H1 (cell line): ENCODE measurements at regions not wholly inside any gene's neighbourhood (a gene's known extent, or its start where the extent isn't known, plus 50 kb on each side); places are given as distances from the start of the nearest gene placed in this dataset.

Source experiments
- CTCF ChIA-PET: fragments of 300-600 bp; sonication (Branson Sonifier 250); formaldehyde crosslinking; loops from one replicate; lab custom pipeline; 2021; ENCODE audit not compliant: partially characterized antibody; lab: Charles Lee
- POLR2A ChIA-PET: fragments of 300-600 bp; sonication (Branson Sonifier 250); formaldehyde crosslinking; loops from one replicate; lab custom pipeline; 2021; ENCODE audit warnings: inconsistent platforms; ENCODE audit not compliant: partially characterized antibody; lab: Charles Lee
- DNase-seq, 2 experiments: peaks; one replicate each; pipeline versions ENCODE4 v3.0.0 to v3.0.0-alpha.2; 2010 to 2022; ENCODE audit warnings: low spot score in 2 of 2, low read depth in 1 of 2, mixed read lengths in 1 of 2
- FAIRE-seq: peaks from 2 replicates; lab custom pipeline; 2011; peaks lifted over from hg19 to GRCh38; lab: Jason Lieb, UNC
- H2AFZ ChIP-seq: 2 replicates; pipeline ENCODE4 v1.8.1; 2012; ENCODE audit warnings: low read length, inconsistent platforms
- H2AK5ac ChIP-seq: 2 replicates; pipeline ENCODE4 v1.6.1; 2013; ENCODE audit warnings: low read depth, low read length
- H2BK120ac ChIP-seq: replicated peaks from 2 replicates; pipeline ENCODE3; 2013; ENCODE audit warnings: low read depth, low read length, inconsistent platforms
- H2BK12ac ChIP-seq: 2 replicates; pipeline ENCODE4 v1.6.1; 2013; ENCODE audit warnings: low read depth, low read length
- H2BK15ac ChIP-seq: 2 replicates; pipeline ENCODE4 v1.6.1; 2013; ENCODE audit warnings: low read length
- H2BK20ac ChIP-seq: 2 replicates; pipeline ENCODE4 v1.6.1; 2013; ENCODE audit warnings: low read length
- H2BK5ac ChIP-seq: 2 replicates; pipeline ENCODE4 v1.6.1; 2013; ENCODE audit warnings: low read depth, low read length
- H3K14ac ChIP-seq: 2 replicates; pipeline ENCODE4 v1.6.1; 2013; ENCODE audit warnings: inconsistent platforms; ENCODE audit not compliant: insufficient read length
- H3K18ac ChIP-seq: 2 replicates; pipeline ENCODE4 v1.6.1; 2013; ENCODE audit warnings: low read length; ENCODE audit errors: extremely low read depth
- H3K23ac ChIP-seq: 2 replicates; pipeline ENCODE4 v1.6.1; 2013; ENCODE audit warnings: inconsistent platforms; ENCODE audit not compliant: insufficient read length
- H3K23me2 ChIP-seq: 2 replicates; pipeline ENCODE4 v1.6.1; 2013; ENCODE audit warnings: low read depth, low read length
- H3K27ac ChIP-seq: 2 replicates; pipeline ENCODE4 v1.6.1; 2011; ENCODE audit warnings: low read depth, low read length, inconsistent platforms
- H3K27me3 ChIP-seq, 4 experiments: replicated peaks in 1 of 4; 1 replicate in 1 of 4; 2 replicates in 3 of 4; pipeline versions ENCODE4 v1.6.1 to v1.8.1; 2011 to 2013; ENCODE audit warnings: low read length in 3 of 4, mild to moderate bottlenecking in 3 of 4, inconsistent platforms in 2 of 4, mixed read lengths in 2 of 4, moderate library complexity in 1 of 4; ENCODE audit not compliant: control insufficient read depth in 3 of 4, insufficient read depth in 3 of 4; ENCODE audit errors: extremely low read depth in 1 of 4
- H3K36me3 ChIP-seq, 4 experiments: 2 replicates each; pipeline versions ENCODE4 v1.6.1 to v1.8.1; 2011 to 2013; ENCODE audit warnings: mild to moderate bottlenecking in 4 of 4, low read length in 3 of 4, moderate library complexity in 2 of 4, control low read depth in 1 of 4, inconsistent platforms in 1 of 4; ENCODE audit not compliant: insufficient read depth in 4 of 4, control insufficient read depth in 2 of 4
- H3K4ac ChIP-seq: replicated peaks from 2 replicates; pipeline ENCODE3; 2013; ENCODE audit warnings: low read length, low read depth, mixed read lengths, inconsistent platforms; ENCODE audit not compliant: insufficient read length
- H3K4me1 ChIP-seq, 4 experiments: replicated peaks in 1 of 4; 1 replicate in 1 of 4; 2 replicates in 3 of 4; pipeline versions ENCODE4 v1.6.1 to v1.8.1; 2011 to 2013; ENCODE audit warnings: low read length in 3 of 4, inconsistent platforms in 2 of 4, mixed read lengths in 1 of 4; ENCODE audit not compliant: insufficient read depth in 4 of 4, control insufficient read depth in 3 of 4
- H3K4me2 ChIP-seq, 2 experiments: 2 replicates each; pipeline versions ENCODE4 v1.6.1 to v1.8.1; 2011 to 2013; ENCODE audit warnings: low read depth in 2 of 2, low read length in 2 of 2, control low read depth in 1 of 2, inconsistent platforms in 1 of 2, mild to moderate bottlenecking in 1 of 2; ENCODE audit not compliant: insufficient read depth in 1 of 2
- H3K4me3 ChIP-seq, 4 experiments: fragments of 200-600, 300-600 bp in 1 of 4; sonication (generic), shearing (Covaris generic), sonication (Bioruptor Twin) in 1 of 4; 2 replicates each; pipeline versions ENCODE4 v1.5.1 to v1.8.1; 2011 to 2016; ENCODE audit warnings: low read length in 4 of 4, low read depth in 3 of 4, control low read depth in 2 of 4, inconsistent platforms in 2 of 4, mild to moderate bottlenecking in 2 of 4, mixed read lengths in 1 of 4, moderate library complexity in 1 of 4; ENCODE audit not compliant: insufficient read depth in 2 of 4; ENCODE audit errors: extremely low read depth in 1 of 4
- H3K56ac ChIP-seq: replicated peaks from 2 replicates; pipeline ENCODE3; 2013; ENCODE audit warnings: low read depth, mild to moderate bottlenecking, mixed read lengths, low read length, inconsistent platforms; ENCODE audit not compliant: insufficient read length
- H3K79me1 ChIP-seq: 2 replicates; pipeline ENCODE4 v1.6.1; 2013; ENCODE audit warnings: low read depth, low read length, control low read depth
- H3K79me2 ChIP-seq, 2 experiments: 2 replicates each; pipeline versions ENCODE4 v1.6.1 to v1.8.1; 2012 to 2013; ENCODE audit warnings: low read length in 2 of 2, mild to moderate bottlenecking in 2 of 2, inconsistent platforms in 1 of 2; ENCODE audit not compliant: insufficient read depth in 2 of 2, control insufficient read depth in 1 of 2
- H3K9ac ChIP-seq, 4 experiments: replicated peaks in 1 of 4; 1 replicate in 1 of 4; 2 replicates in 3 of 4; pipeline versions ENCODE4 v1.6.1 to v1.8.1; 2011 to 2013; ENCODE audit warnings: low read depth in 3 of 4, low read length in 3 of 4, control low read depth in 2 of 4, mild to moderate bottlenecking in 2 of 4, moderate library complexity in 2 of 4, inconsistent platforms in 1 of 4; ENCODE audit errors: extremely low read depth in 1 of 4
- H3K9me3 ChIP-seq, 2 experiments: 2 replicates each; pipeline versions ENCODE4 v1.6.1 to v1.8.1; 2012 to 2013; ENCODE audit warnings: mild to moderate bottlenecking in 2 of 2, moderate library complexity in 2 of 2, control low read depth in 1 of 2, inconsistent platforms in 1 of 2, low read depth in 1 of 2, low read length in 1 of 2, mixed read lengths in 1 of 2; ENCODE audit not compliant: insufficient read depth in 2 of 2
- H4K20me1 ChIP-seq, 2 experiments: replicated peaks in 1 of 2; 2 replicates each; pipeline versions ENCODE3 to v1.8.1; 2011 to 2013; ENCODE audit warnings: inconsistent platforms in 2 of 2, low read length in 2 of 2, mild to moderate bottlenecking in 1 of 2; ENCODE audit not compliant: insufficient read depth in 2 of 2, control insufficient read depth in 1 of 2
- H4K5ac ChIP-seq: 2 replicates; pipeline ENCODE4 v1.6.1; 2013; ENCODE audit warnings: low read length, low read depth, mixed read lengths, inconsistent platforms; ENCODE audit not compliant: insufficient read length
- H4K8ac ChIP-seq: 2 replicates; pipeline ENCODE4 v1.8.0; 2013; ENCODE audit warnings: mild to moderate bottlenecking, moderate library complexity, low read length, inconsistent platforms; ENCODE audit not compliant: insufficient read depth; ENCODE audit errors: extremely low read depth
- H4K91ac ChIP-seq: replicated peaks from 2 replicates; pipeline ENCODE3; 2013; ENCODE audit warnings: low read length, mixed read lengths, inconsistent platforms; ENCODE audit not compliant: insufficient read length
- ATF3 ChIP-seq: IDR thresholded peaks from 2 replicates; pipeline ENCODE4 v1.6.1; 2011; ENCODE audit warnings: low read depth, mild to moderate bottlenecking, low read length; ENCODE audit not compliant: insufficient read depth
- BCL11A ChIP-seq, 2 experiments: IDR thresholded peaks; one replicate each; pipeline ENCODE4 v1.6.1; 2011; ENCODE audit warnings: low read depth in 2 of 2, low read length in 2 of 2, mild to moderate bottlenecking in 2 of 2
- CEBPB ChIP-seq: IDR thresholded peaks from 2 replicates; pipeline ENCODE4 v1.6.1; 2012; ENCODE audit warnings: low read depth, low read length
- CREB1 ChIP-seq: IDR thresholded peaks from 2 replicates; pipeline ENCODE4 v1.6.1; 2012; ENCODE audit warnings: inconsistent platforms
- CTBP2 ChIP-seq: IDR thresholded peaks from 2 replicates; pipeline ENCODE4 v1.7.0; 2011; ENCODE audit warnings: borderline replicate concordance, mild to moderate bottlenecking, moderate library complexity, mixed read lengths, low read length; ENCODE audit not compliant: insufficient read depth, insufficient read length
- EP300 ChIP-seq, 2 experiments: IDR thresholded peaks; 1 replicate in 1 of 2; 2 replicates in 1 of 2; pipeline ENCODE4 v1.6.1; 2011 to 2012; ENCODE audit warnings: low read depth in 2 of 2, low read length in 2 of 2, mild to moderate bottlenecking in 2 of 2, borderline replicate concordance in 1 of 2, inconsistent platforms in 1 of 2, moderate library complexity in 1 of 2
- EZH2 ChIP-seq: fragments of 200-600 bp; sonication (generic); IDR thresholded peaks from 2 replicates; pipeline ENCODE4 v1.7.1; 2012; ENCODE audit warnings: low read depth, mild to moderate bottlenecking, moderate library complexity, low read length, inconsistent platforms; ENCODE audit not compliant: severe bottlenecking
- KDM1A ChIP-seq: fragments of 200-600, 300-600 bp; sonication (generic); IDR thresholded peaks from 2 replicates; pipeline ENCODE4 v1.7.1; 2016; ENCODE audit warnings: mild to moderate bottlenecking, low read length, borderline replicate concordance
- PHF8 ChIP-seq: fragments of 200-600 bp; sonication (generic); conservative IDR thresholded peaks from 2 replicates; pipeline ENCODE4 v1.7.1; 2012; ENCODE audit warnings: low read depth, mild to moderate bottlenecking, inconsistent platforms, low read length, moderate library complexity
- SIRT6 ChIP-seq: IDR thresholded peaks from one replicate; pipeline ENCODE4 v1.7.1; 2012; ENCODE audit warnings: low read length, inconsistent platforms
- SIX5 ChIP-seq: IDR thresholded peaks from 2 replicates; pipeline ENCODE4 v1.6.1; 2011; ENCODE audit warnings: mild to moderate bottlenecking, low read depth, low read length
- SP2 ChIP-seq: IDR thresholded peaks from 2 replicates; pipeline ENCODE4 v1.6.1; 2012; ENCODE audit warnings: mild to moderate bottlenecking, low read length, inconsistent platforms
- SRF ChIP-seq: IDR thresholded peaks from 2 replicates; pipeline ENCODE4 v1.6.1; 2011; ENCODE audit warnings: mild to moderate bottlenecking, low read depth, low read length, moderate library complexity
- TAF7 ChIP-seq: optimal IDR thresholded peaks from 2 replicates; pipeline ENCODE3; 2011; ENCODE audit warnings: low read depth, mild to moderate bottlenecking, inconsistent platforms, low read length, moderate library complexity, borderline replicate concordance
- WGBS, 2 experiments: shearing (Covaris generic) in 1 of 2; methylation state at CpG; one replicate each; pipeline versions ENCODE4 v1.1.6 to v1.1.7; 2013 to 2015; ENCODE audit warnings: low lambda C conversion rate in 2 of 2, mixed read lengths in 2 of 2, inconsistent platforms in 1 of 2, low coverage in 1 of 2, missing lambda C conversion rate in 1 of 2; ENCODE audit not compliant: insufficient replicate concordance in 2 of 2, insufficient coverage in 1 of 2, insufficient read length in 1 of 2; ENCODE audit errors: extremely low coverage in 1 of 2, missing lambda C conversion rate in 1 of 2; 5-methylcytosine and 5-hydroxymethylcytosine counted together

- Histone ChIP-seq H3K79me1 (no peaks in the 10 kb centered on the region), H3K79me2 (no peaks in the 10 kb centered on the region), H3K4me3 (no peak overlapping the region), H3K23ac (no peak overlapping the region), H2AK5ac (no peak overlapping the region), H3K36me3 (no peaks in the 10 kb centered on the region), H3K4ac (no peak overlapping the region), H2BK120ac (no peak overlapping the region), H3K27ac (no peak overlapping the region), H2BK20ac (no peak overlapping the region), H2BK12ac (no peak overlapping the region), H3K4me1 (peaks cover 0 to 15% (median 8%) of the 10 kb centered on the region in 4 experiments; a peak in 6 of 7 replicates), H3K18ac (no peak overlapping the region), H3K23me2 (peaks cover 3% of the 10 kb centered on the region; the same call in 1 of the 2 replicates), H2BK5ac (no peak overlapping the region), H2AFZ (no peak overlapping the region), H3K14ac (no peak overlapping the region), H4K8ac (no peak overlapping the region), H3K56ac (no peak overlapping the region), H4K91ac (no peak overlapping the region), H3K4me2 (no peak overlapping the region), H3K27me3 (peaks cover 0 to 2% (median 0%) of the 10 kb centered on the region in 4 experiments; a peak in 1 of 7 replicates), H3K9me3 (no peaks in the 10 kb centered on the region), H4K5ac (no peak overlapping the region), H2BK15ac (no peak overlapping the region), H3K9ac (no peak overlapping the region), H4K20me1 (no peaks in the 10 kb centered on the region)
- FAIRE-seq (no peak), DNase-seq (peak in 1 of 2 experiments; percentile 8)
- CTCF ChIA-PET = interaction anchor here (1.6 to 2.0 kb wide), 2 partner anchors 16 to 304 kb away, joined by 3 to 5 read pairs; no protein-coding TSS in a partner anchor
- POLR2A ChIA-PET = no interaction called here
- WGBS, 2 experiments = 93% methylated on average over 2 of the region's 2 CpGs; no CpG with 5 or more reads in 1 of the 2 experiments
- TF ChIP-seq SRF = no peak
- TF ChIP-seq ATF3 = no peak
- no peak for TF ChIP-seq EZH2
- TF ChIP-seq SP2 = no peak
- no peak for TF ChIP-seq CREB1
- no peak for TF ChIP-seq EP300 (IDR thresholded peaks at IDR 0.05; ENCODE audit: borderline replicate concordance in 1 of 2, low read depth in 2 of 2, low read length in 2 of 2)
- no peak for TF ChIP-seq TAF7
- no peak for TF ChIP-seq SIRT6
- TF ChIP-seq KDM1A = no peak
- no peak for TF ChIP-seq CEBPB
- no peak for TF ChIP-seq BCL11A (IDR thresholded peaks at IDR 0.05; ENCODE audit: low read depth in 2 of 2, low read length in 2 of 2)
- TF ChIP-seq PHF8 = no peak
- no peak for TF ChIP-seq SIX5
- no peak for TF ChIP-seq CTBP2
These were observed 177.0 kb upstream of the ZMIZ1 start for GRCh38 chr10:78891741-78892140.
